ENCODE measurements at regions not wholly inside any gene's neighbourhood (a gene's known extent, or its start where the extent isn't known, plus 50 kb on each side); places are given as distances from the start of the nearest gene placed in this dataset.

GRCh38 chr7:21318916-21319270, 109.0 kb upstream of the SP4 start:
- no peak for DNase-seq (ENCODE audit: extremely low spot score, unreplicated experiment)
- no peak overlapping the region for H3K27ac Mint-ChIP-seq
- no peak overlapping the region for H3K4me3 Mint-ChIP-seq
- H3K36me3 Mint-ChIP-seq = no peaks in the 10 kb centered on the region
- peaks cover 8% of the 10 kb centered on the region for H3K4me1 Mint-ChIP-seq (ENCODE audit: unreplicated experiment)
- TF ChIP-seq, protein P1, sequence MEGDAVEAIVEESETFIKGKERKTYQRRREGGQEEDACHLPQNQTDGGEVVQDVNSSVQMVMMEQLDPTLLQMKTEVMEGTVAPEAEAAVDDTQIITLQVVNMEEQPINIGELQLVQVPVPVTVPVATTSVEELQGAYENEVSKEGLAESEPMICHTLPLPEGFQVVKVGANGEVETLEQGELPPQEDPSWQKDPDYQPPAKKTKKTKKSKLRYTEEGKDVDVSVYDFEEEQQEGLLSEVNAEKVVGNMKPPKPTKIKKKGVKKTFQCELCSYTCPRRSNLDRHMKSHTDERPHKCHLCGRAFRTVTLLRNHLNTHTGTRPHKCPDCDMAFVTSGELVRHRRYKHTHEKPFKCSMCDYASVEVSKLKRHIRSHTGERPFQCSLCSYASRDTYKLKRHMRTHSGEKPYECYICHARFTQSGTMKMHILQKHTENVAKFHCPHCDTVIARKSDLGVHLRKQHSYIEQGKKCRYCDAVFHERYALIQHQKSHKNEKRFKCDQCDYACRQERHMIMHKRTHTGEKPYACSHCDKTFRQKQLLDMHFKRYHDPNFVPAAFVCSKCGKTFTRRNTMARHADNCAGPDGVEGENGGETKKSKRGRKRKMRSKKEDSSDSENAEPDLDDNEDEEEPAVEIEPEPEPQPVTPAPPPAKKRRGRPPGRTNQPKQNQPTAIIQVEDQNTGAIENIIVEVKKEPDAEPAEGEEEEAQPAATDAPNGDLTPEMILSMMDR (conservative IDR thresholded peaks at IDR 0.05) = no peak
- peaks cover 7% of the 10 kb centered on the region for H3K27me3 Mint-ChIP-seq
- no peaks in the 10 kb centered on the region for H3K9me3 Mint-ChIP-seq

DNA sequence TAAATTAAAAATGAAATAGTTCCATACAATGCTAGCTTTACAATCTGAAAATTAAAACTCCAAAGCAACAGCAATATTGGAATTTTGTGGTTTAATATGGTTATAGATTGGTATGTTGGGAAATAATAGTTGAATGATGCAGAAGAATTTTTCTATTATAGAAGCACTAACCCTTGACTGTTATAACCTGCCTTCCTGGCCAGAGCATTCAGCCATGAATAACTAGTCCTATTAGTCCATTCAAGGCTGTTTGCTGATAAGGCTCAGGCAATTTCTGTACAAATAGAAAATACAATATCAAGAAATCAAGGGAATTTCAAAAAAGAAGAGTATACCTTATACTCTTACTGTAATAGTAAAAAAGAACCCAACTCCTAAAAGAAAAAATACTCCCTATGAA, 101.6 kb upstream of the SP4 start:
- H3K4me3 Mint-ChIP-seq = no peak overlapping the region
- peaks cover 5% of the 10 kb centered on the region for H3K27me3 Mint-ChIP-seq
- H3K9me3 Mint-ChIP-seq = no peaks in the 10 kb centered on the region
- no peak overlapping the region for H3K27ac Mint-ChIP-seq
- no peaks in the 10 kb centered on the region for H3K36me3 Mint-ChIP-seq
- DNase-seq (ENCODE audit: extremely low spot score, unreplicated experiment) = no peak
- H3K4me1 Mint-ChIP-seq (ENCODE audit: unreplicated experiment) = no peaks in the 10 kb centered on the region
- TF ChIP-seq, protein P1 (conservative IDR thresholded peaks at IDR 0.05) = no peak

- Mint-ChIP-seq H3K27ac (no peak overlapping the region), H3K4me3 (no peak overlapping the region), H3K36me3 (no peaks in the 10 kb centered on the region)
These were observed 101.0 kb upstream of the SP4 start for GRCh38 chr7:21326921-21327320.

GRCh38 chr7:21327422-21328409, 100.2 kb upstream of the SP4 start:
- TF ChIP-seq, protein P1 (conservative IDR thresholded peaks at IDR 0.05) = no peak
- no peak overlapping the region for H3K27ac Mint-ChIP-seq
- no peaks in the 10 kb centered on the region for H3K4me1 Mint-ChIP-seq (ENCODE audit: unreplicated experiment)
- no peak overlapping the region for H3K4me3 Mint-ChIP-seq
- H3K27me3 Mint-ChIP-seq = peaks cover 5% of the 10 kb centered on the region
- no peaks in the 10 kb centered on the region for H3K9me3 Mint-ChIP-seq
- H3K36me3 Mint-ChIP-seq = no peaks in the 10 kb centered on the region
- no peak for DNase-seq (ENCODE audit: extremely low spot score, unreplicated experiment)

More at GRCh38 chr7:21326921-21327320, 101.0 kb upstream of the SP4 start:
- H3K9me3 Mint-ChIP-seq = no peaks in the 10 kb centered on the region
- H3K4me1 Mint-ChIP-seq (ENCODE audit: unreplicated experiment) = no peaks in the 10 kb centered on the region
- H3K27me3 Mint-ChIP-seq = peaks cover 5% of the 10 kb centered on the region
- TF ChIP-seq, protein P1 (conservative IDR thresholded peaks at IDR 0.05) = no peak
- DNase-seq (ENCODE audit: extremely low spot score, unreplicated experiment) = no peak

- no peak overlapping the region for H3K27ac Mint-ChIP-seq
- peaks cover 4% of the 10 kb centered on the region for H3K27me3 Mint-ChIP-seq
- H3K9me3 Mint-ChIP-seq = no peaks in the 10 kb centered on the region
- DNase-seq (ENCODE audit: extremely low spot score, unreplicated experiment) = no peak
- H3K4me1 Mint-ChIP-seq (ENCODE audit: unreplicated experiment) = no peaks in the 10 kb centered on the region
- no peaks in the 10 kb centered on the region for H3K36me3 Mint-ChIP-seq
- TF ChIP-seq, protein P1 (conservative IDR thresholded peaks at IDR 0.05) = no peak
- no peak overlapping the region for H3K4me3 Mint-ChIP-seq
These were observed 97.3 kb upstream of the SP4 start for GRCh38 chr7:21330462-21331178.
